ENCODE measurements at regions not wholly inside any gene's neighbourhood (a gene's known extent, or its start where the extent isn't known, plus 50 kb on each side); places are given as distances from the start of the nearest gene placed in this dataset.

DNA sequence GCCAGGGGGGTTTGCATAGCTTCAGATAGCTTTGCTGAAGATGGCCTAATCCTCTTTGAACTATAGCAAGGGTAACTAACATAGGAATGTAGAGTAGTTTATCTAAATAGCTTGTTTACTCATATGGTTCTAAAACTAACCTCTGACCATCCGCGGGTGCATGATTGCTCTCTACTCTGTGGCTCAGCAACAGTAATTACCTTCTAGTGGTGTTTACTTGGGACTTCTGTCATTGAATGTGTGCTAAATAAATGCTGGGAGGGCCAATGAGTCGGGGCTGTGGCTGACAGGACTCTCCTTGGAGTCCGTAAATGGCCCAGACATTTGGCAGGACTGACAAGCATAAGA lies 1461.9 kb downstream of the UQCRFS1 start:
- DNase-seq: no peak

- DNase-seq: no peak
These were observed 1462.4 kb downstream of the UQCRFS1 start for GRCh38 chr19:27750391-27751043.

DNA sequence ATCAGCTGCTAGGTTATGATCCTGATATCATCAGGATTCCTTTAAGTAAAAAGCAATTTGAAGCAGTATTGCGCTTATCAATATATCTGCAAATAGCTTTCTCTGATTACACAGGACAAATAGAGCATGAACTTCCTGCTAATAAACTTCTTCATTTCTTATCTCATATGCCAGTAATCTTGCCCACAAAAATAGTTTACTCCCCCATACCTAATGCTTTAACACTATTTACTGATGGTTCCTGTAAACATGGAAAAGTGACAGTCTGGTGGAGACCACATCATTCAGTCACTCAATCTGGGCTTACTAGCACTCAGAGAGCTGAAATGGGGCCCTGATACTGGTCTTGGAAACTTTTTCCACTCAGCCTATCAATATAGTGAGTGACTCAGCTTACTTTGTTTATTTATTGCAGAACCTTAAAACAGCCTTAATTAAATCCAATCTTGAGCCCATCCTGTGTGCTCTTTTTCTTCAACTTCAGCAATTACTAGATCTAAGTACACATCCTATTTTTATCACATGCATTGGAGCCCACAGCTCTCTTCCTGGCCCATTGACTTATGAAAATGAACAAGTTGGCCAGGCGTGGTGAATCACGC lies 1464.3 kb downstream of the UQCRFS1 start:
- DNase-seq: no peak

DNA sequence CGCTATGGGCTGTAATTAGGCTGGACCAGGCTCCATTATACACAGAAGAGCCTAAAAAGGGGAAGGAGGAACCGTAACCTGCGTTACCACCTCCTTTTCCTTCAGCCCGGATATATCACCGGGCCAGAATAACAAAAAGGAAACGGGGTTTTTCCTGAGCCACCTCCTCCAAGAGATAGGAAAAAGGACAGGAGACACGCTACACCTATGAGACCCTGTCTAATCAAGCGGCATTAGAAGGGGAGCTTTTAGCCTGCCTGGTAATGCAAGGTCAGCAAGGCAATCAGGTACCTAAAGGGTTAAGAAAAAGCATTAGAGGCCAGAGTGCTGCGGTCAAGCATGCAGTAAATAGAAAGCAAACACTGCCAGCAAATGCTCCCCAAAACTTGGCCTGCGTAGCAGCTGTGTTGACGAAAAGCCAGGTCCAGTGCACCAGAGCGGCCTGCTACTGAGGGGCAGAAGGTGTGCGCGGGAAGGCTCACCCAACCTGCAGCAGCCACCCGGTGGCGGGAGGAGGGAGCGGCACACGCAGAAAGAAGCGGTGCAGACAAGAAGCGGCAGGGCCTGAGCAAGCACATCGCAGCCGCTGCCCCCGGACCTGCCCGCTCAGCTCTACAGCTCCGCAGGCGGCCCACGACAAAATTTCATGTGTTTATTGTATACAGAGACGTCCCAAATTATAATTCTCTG lies 1466.1 kb downstream of the UQCRFS1 start:
- no peak for DNase-seq

GRCh38 chr19:27745978-27746542 lies 1466.9 kb downstream of the UQCRFS1 start:
- no peak for DNase-seq

- DNase-seq: no peak
These were observed 1467.8 kb downstream of the UQCRFS1 start for GRCh38 chr19:27744926-27745768.

- DNase-seq: no peak
These were observed 1470.9 kb downstream of the UQCRFS1 start for GRCh38 chr19:27742041-27742440.

DNA sequence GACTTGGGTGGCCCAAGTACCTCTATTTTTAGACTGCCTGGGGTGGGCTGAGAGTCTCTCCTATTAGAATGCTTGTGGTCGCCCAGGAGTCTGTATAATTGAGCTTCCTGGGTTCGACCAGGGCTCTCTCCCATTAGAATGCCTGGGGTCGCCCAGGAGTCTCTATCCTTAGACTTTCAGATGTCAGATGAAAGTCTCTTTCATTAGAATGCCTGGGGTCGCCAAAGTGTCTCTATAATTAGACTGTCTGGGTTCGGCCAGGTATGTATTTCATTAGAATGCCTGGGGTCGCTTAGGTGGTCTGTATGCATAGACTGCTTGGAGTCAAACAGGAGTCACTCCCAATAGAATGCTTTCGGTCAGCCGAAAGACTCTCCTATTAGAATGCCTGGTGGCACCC lies 1471.7 kb downstream of the UQCRFS1 start:
- no peak for DNase-seq

- DNase-seq: no peak
These were observed 1472.6 kb downstream of the UQCRFS1 start for GRCh38 chr19:27740396-27740795.

DNA sequence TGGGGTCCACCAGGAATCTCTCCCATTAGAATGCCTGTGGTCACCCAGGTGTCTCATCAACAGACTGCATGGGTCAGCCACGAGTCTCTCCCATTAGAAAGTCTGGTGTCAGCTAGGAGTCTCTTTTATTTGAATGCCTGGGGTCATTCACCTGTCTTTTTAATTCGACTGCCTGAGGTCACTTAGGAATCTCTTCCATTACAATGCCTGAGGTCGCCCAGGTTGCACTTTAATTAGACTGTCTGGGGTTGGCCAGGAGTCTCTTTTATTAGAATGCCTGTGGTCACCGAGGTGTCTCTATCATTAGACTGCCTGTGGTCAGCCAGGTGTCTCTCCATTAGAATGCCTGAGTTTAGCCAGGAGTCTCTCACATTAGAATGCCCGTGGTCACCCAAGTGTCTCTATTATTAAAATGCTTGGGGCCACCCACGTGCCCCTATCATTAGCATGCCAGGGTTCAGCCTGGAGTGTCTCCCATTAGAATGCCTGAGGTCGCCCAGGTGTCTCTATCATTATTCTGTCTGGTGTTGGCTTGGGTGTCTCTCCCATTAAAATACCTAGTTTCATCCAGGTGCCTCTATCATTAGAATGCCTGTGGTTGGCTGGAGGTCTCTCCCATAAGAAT lies 1474.3 kb downstream of the UQCRFS1 start:
- no peak for DNase-seq

GRCh38 chr19:27736225-27736624 lies 1476.7 kb downstream of the UQCRFS1 start:
- no peak for DNase-seq

DNA sequence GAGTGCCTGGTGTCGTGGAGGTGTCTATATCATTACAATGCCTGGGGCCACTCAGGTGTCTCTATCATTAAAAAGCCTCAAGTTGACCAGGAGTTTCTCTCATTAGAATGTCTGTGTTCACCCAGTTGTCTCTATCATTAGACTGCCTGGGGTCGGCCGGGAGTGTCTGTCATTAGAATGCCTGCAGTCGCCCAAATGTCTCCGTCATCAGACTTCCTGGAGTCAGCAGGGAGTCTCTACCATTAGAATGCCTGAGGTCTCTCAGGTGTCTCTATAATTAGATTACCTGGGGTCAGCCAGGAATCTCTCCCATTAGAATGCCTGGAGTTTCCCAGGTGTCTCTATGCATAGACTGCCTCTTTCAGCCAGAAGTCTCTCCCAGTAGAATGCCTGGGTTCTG lies 1477.6 kb downstream of the UQCRFS1 start:
- DNase-seq: no peak

DNA sequence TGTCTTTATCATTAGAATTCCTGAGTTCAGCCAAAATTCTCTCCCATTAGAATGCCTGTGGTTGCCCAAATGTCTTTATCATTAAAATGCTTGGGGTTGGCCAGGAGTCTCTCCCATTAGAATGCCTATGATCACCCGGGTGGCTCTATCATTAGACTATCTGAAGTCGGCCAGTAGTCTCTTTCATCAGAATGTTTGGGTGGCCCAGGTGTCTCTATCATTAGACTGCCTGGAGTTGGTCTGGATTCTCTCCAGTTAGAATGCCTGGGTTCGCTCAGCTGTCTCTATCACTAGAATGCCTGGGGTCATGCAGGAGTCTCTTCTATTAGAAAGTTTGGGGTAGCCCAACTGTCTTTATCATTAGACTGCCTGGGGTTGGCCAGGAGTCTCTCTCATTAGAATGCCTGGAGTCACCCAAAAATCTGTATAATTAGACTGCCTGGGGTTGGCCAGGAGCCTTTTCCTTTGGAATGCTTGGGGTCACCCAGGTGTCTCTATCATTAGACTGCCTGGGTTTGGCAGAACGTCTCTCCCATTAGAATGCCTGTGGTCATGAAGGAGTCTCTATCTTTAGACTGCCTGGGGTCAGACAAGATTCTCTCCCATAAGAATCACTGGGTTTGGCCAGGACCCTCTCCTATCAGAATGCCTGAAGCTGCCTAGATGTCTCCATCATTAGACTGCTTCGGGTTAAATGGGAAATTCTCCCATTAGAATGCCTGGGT lies 1478.3 kb downstream of the UQCRFS1 start:
- no peak for DNase-seq

- no peak for DNase-seq
These were observed 1479.2 kb downstream of the UQCRFS1 start for GRCh38 chr19:27733551-27734266.

GRCh38 chr19:27729332-27729731 lies 1483.6 kb downstream of the UQCRFS1 start:
- no peak for DNase-seq

- DNase-seq: no peak
These were observed 1490.3 kb downstream of the UQCRFS1 start for GRCh38 chr19:27722625-27723024.

DNA sequence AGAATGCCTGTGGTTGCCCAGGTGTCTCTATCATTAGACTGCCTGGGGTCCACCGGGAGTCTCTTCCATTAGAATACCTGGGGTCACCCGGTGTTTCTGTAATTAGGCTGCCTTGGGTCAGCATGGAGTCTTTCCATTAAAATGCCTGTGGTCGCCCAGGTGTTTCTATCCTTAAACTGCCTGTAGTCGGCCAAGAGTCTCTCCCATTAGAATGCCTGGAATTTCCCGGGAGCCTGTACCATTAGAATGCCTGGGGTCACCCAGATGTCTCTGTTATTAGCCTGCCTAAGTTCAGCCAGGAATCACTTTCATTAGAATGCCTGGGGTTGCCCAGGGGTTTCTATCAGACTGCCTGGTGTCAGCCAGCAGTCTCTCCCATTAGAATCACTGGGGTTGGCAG lies 1492.8 kb downstream of the UQCRFS1 start:
- DNase-seq: no peak

DNA sequence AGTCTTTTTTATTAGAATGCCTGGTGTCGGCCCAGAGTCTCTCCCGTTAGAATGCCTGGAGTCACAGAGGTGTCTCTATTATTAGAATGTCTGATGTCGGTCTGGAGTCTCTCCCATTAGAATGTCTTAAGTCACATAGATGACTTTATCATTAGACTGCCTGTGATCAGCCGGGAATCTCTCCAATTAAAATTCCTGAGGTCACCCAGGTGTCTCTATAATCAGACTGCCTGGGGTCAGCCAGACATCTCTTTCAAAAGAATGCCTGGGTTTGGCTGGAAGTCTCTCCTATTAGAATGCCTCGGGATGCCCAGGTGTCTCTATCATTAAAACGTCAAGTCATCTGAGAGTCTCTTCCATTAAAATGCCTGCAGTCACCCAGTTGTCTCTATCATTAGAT lies 1493.9 kb downstream of the UQCRFS1 start:
- DNase-seq: no peak

DNA sequence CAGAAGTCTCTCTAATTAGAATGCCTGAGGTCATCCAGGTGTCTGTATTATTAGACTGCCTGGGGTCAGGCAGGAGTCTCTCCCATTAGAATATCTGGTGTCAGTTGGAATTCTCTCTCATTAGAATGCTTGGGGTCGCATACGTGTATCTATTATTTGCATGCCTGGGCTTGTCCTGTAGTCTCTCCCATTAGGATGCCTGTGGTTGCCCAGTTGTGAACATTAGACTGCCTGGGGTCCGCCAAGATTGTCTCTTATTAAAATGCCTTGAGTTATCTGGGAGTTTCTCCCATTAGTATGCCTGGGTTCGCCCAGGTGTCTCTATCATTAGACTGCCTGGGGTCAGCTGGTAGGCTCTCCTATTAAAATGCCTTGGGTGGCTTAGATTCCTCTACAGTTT lies 1494.7 kb downstream of the UQCRFS1 start:
- DNase-seq: no peak

GRCh38 chr19:27717825-27718224 lies 1495.1 kb downstream of the UQCRFS1 start:
- no peak for DNase-seq

DNA sequence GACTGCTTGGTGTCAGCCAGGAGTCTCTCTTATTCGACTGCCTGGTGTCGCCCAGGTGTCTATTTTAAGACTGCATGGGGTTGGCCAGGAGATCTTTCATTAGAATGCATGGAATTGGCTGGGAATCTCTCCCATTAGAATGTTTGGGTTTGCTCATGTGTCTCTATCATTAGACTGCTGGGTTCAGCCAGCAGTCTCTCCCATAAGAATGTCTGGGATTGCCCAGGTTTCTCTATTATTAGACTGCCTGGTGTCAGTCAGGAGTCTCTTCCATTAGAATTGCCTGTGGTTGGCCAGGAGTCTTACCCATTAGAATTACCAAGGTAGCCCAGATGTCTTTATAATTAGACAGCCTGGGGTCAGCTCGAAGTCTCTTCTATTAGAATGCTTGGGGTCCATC lies 1496.0 kb downstream of the UQCRFS1 start:
- no peak for DNase-seq

Measured in COR-L47 (cell line).